Uterus (tissue), 2 donors: ENCODE measurements at regions not wholly inside any gene's neighbourhood (a gene's known extent, or its start where the extent isn't known, plus 50 kb on each side); places are given as distances from the start of the nearest gene placed in this dataset.

ENCODE experiments used
- POLR2A ChIP-seq, 2 donors: fragments of 450-650 bp; IDR thresholded peaks; one replicate each; pipeline ENCODE4 v1.6.1; 2016; ENCODE audit warnings: antibody characterized with exemption in 2 of 2, mild to moderate bottlenecking in 1 of 2, moderate library complexity in 1 of 2
- TF ChIP-seq, protein P1 (sequence below), 4 experiments: fragments of 200-600 bp in 2 of 4; fragments of 450-650 bp in 2 of 4; sonication (generic) in 2 of 4; IDR thresholded peaks; one replicate each; pipeline ENCODE4 v1.5.1; 2016 to 2019; ENCODE audit warnings: antibody characterized with exemption in 4 of 4, mild to moderate bottlenecking in 2 of 4, moderate library complexity in 1 of 4

DNA sequence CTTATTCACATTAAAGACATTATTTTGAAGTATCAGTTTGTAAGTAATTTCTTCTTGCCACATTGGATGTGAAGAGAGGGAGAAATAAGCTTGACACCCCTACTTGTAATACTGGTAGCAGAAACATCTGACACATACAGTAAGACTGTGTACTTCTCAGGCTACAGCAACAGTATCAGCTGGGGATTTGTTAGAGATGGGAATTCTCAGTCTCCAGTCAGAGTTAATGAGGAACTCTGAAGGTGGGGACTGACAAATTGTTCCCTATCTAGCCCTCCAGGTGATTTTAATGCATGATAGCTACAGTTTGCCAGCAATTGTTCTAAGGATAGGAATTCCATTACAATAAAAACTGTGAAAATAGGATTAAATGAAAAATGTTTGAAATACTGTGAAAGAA is 524.8 kb downstream of the PRR16 start:
- TF ChIP-seq POLR2A (IDR thresholded peaks at IDR 0.05), result no peak
- TF ChIP-seq, protein P1, sequence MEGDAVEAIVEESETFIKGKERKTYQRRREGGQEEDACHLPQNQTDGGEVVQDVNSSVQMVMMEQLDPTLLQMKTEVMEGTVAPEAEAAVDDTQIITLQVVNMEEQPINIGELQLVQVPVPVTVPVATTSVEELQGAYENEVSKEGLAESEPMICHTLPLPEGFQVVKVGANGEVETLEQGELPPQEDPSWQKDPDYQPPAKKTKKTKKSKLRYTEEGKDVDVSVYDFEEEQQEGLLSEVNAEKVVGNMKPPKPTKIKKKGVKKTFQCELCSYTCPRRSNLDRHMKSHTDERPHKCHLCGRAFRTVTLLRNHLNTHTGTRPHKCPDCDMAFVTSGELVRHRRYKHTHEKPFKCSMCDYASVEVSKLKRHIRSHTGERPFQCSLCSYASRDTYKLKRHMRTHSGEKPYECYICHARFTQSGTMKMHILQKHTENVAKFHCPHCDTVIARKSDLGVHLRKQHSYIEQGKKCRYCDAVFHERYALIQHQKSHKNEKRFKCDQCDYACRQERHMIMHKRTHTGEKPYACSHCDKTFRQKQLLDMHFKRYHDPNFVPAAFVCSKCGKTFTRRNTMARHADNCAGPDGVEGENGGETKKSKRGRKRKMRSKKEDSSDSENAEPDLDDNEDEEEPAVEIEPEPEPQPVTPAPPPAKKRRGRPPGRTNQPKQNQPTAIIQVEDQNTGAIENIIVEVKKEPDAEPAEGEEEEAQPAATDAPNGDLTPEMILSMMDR (IDR thresholded peaks at IDR 0.05), result no peak
